GM12878 (cell line): ENCODE measurements at regions not wholly inside any gene's neighbourhood (a gene's known extent, or its start where the extent isn't known, plus 50 kb on each side); places are given as distances from the start of the nearest gene placed in this dataset.

Experiments
- ATF3 ChIP-seq: IDR thresholded peaks from 2 replicates; pipeline ENCODE4 v1.6.1; 2011; ENCODE audit warnings: low read depth, mild to moderate bottlenecking, low read length, moderate library complexity, borderline replicate concordance; ENCODE audit errors: extremely low read depth
- BACH1 ChIP-seq: fragments of 450-650 bp; IDR thresholded peaks from 2 replicates; pipeline ENCODE4 v1.6.1; 2017; ENCODE audit warnings: mild to moderate bottlenecking, borderline replicate concordance
- BHLHE40 ChIP-seq, 2 experiments: fragments of 450-650 bp in 1 of 2; IDR thresholded peaks; 2 replicates each; pipeline ENCODE4 v1.6.1; 2011 to 2017; ENCODE audit warnings: low read depth in 2 of 2, borderline replicate concordance in 1 of 2, improper control_type of control experiment in 1 of 2, low read length in 1 of 2, mild to moderate bottlenecking in 1 of 2
- BRCA1 ChIP-seq: IDR thresholded peaks from 2 replicates; pipeline ENCODE4 v1.6.1; 2011; ENCODE audit warnings: low read depth, low read length, improper control_type of control experiment
- CBFB ChIP-seq: IDR thresholded peaks from 2 replicates; pipeline ENCODE4 v1.6.1; 2016; ENCODE audit warnings: antibody characterized with exemption, low read depth
- CEBPB ChIP-seq, 2 experiments: fragments of 150-350 bp in 1 of 2; IDR thresholded peaks; 2 replicates each; pipeline ENCODE4 v1.6.1; 2012 to 2014; ENCODE audit warnings: low read depth in 2 of 2, low read length in 2 of 2, borderline replicate concordance in 1 of 2, inconsistent platforms in 1 of 2
- EP300 ChIP-seq, 2 experiments: fragments of 150-350 bp in 1 of 2; IDR thresholded peaks; 2 replicates each; pipeline ENCODE4 v1.6.1; 2011 to 2012; ENCODE audit warnings: low read depth in 2 of 2, low read length in 2 of 2, borderline replicate concordance in 1 of 2, improper control_type of control experiment in 1 of 2, inconsistent platforms in 1 of 2; ENCODE audit not compliant: control insufficient read depth in 1 of 2
- ESRRA ChIP-seq: IDR thresholded peaks from 2 replicates; pipeline ENCODE4 v1.6.1; 2012; ENCODE audit warnings: mild to moderate bottlenecking, low read length, improper control_type of control experiment
- FOS ChIP-seq: IDR thresholded peaks from 3 replicates; pipeline ENCODE4 v1.6.1; 2011; ENCODE audit warnings: borderline replicate concordance; ENCODE audit not compliant: insufficient read length; ENCODE audit errors: extremely low read depth
- HDAC2 ChIP-seq: fragments of 200-600 bp; sonication (generic); IDR thresholded peaks from 2 replicates; pipeline ENCODE4 v1.6.1; 2017
- KDM1A ChIP-seq: fragments of 200-600 bp; sonication (generic); IDR thresholded peaks from 2 replicates; pipeline ENCODE4 v1.6.1; 2016; ENCODE audit warnings: borderline replicate concordance
- MEF2A ChIP-seq: IDR thresholded peaks from 2 replicates; pipeline ENCODE4 v1.6.1; 2011; ENCODE audit warnings: low read depth, mild to moderate bottlenecking, low read length, moderate library complexity; ENCODE audit not compliant: insufficient read depth
- NKRF ChIP-seq: fragments of 450-650 bp; conservative IDR thresholded peaks from 2 replicates; pipeline ENCODE4 v1.6.1; 2017; ENCODE audit warnings: mild to moderate bottlenecking, moderate library complexity
- POU2F2 ChIP-seq: IDR thresholded peaks from 3 replicates; pipeline ENCODE4 v1.6.1; 2011; ENCODE audit warnings: low read depth, mild to moderate bottlenecking, low read length, borderline replicate concordance
- RELA ChIP-seq: fragments of 450-650 bp; IDR thresholded peaks from 2 replicates; pipeline ENCODE4 v1.8.0; 2014; ENCODE audit warnings: borderline replicate concordance; ENCODE audit not compliant: partially characterized antibody
- SIX5 ChIP-seq: IDR thresholded peaks from 2 replicates; pipeline ENCODE4 v1.6.1; 2011; ENCODE audit warnings: mild to moderate bottlenecking, low read depth, low read length, moderate library complexity; ENCODE audit not compliant: severe bottlenecking
- SMAD5 ChIP-seq: IDR thresholded peaks from 2 replicates; pipeline ENCODE4 v1.6.1; 2016; ENCODE audit warnings: antibody characterized with exemption, low read depth
- SMARCA5 ChIP-seq: fragments of 450-650 bp; IDR thresholded peaks from 2 replicates; pipeline ENCODE4 v1.6.1; 2017; ENCODE audit warnings: mild to moderate bottlenecking
- SRF ChIP-seq, 2 experiments: IDR thresholded peaks; 2 replicates each; pipeline ENCODE4 v1.6.1; 2011; ENCODE audit warnings: low read depth in 2 of 2, low read length in 2 of 2, mild to moderate bottlenecking in 1 of 2, moderate library complexity in 1 of 2
- TAF1 ChIP-seq: IDR thresholded peaks from 2 replicates; pipeline ENCODE4 v1.6.1; 2011; ENCODE audit warnings: mild to moderate bottlenecking, low read depth, low read length, borderline replicate concordance
- TCF3 ChIP-seq: IDR thresholded peaks from 2 replicates; pipeline ENCODE4 v1.6.1; 2012; ENCODE audit warnings: low read depth, mild to moderate bottlenecking, low read length, borderline replicate concordance; ENCODE audit not compliant: insufficient read depth
- ZBED1 ChIP-seq: IDR thresholded peaks from 2 replicates; pipeline ENCODE4 v1.6.1; 2016; ENCODE audit warnings: borderline replicate concordance
- ZNF207 ChIP-seq: fragments of 450-650 bp; IDR thresholded peaks from 2 replicates; pipeline ENCODE4 v1.6.1; 2014; ENCODE audit warnings: antibody characterized with exemption, mild to moderate bottlenecking, borderline replicate concordance
- TF ChIP-seq, protein P1 (sequence below): fragments of 450-650 bp; IDR thresholded peaks from 2 replicates; pipeline ENCODE4 v1.6.1; 2016; ENCODE audit warnings: mild to moderate bottlenecking, moderate library complexity, borderline replicate concordance

DNA sequence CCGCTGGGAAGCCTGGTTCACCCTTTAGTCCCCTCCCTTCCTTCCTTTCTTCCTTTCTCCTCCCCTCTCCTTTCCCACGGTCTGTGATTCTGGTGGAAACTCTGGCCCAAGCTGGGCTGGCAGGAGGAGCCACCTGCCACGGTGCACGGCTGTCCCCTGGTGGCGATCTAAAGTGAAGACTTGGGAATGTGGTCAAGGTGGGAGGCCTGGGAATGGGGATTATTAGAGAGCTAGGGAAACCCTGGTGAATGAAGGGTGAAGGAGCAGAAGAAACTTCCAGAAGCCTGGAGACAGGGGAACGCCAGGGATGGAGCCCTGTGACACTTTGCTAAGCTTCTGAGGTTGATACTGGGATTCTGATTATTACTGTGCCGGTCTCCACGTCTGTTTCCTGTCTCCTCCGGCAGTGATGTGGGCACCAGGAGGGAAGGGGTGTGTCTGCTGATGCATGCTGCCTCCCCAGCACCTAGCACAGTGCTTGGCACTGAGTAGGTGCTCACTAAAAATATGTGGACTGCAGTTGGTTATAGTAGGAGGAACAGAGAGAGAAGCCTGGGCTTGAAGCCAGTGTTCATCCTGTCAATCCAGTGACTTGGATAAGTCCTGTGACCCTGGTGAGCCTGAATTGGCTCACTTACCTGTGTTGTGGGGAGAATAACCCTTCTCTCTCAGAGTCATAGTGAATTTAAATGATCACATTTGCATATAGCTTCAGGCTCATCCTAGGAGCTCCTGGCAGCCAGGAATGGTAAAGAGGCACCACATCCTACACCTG, 71.2 kb upstream of the NBPF3 start (continued):
- TF ChIP-seq, protein P1, sequence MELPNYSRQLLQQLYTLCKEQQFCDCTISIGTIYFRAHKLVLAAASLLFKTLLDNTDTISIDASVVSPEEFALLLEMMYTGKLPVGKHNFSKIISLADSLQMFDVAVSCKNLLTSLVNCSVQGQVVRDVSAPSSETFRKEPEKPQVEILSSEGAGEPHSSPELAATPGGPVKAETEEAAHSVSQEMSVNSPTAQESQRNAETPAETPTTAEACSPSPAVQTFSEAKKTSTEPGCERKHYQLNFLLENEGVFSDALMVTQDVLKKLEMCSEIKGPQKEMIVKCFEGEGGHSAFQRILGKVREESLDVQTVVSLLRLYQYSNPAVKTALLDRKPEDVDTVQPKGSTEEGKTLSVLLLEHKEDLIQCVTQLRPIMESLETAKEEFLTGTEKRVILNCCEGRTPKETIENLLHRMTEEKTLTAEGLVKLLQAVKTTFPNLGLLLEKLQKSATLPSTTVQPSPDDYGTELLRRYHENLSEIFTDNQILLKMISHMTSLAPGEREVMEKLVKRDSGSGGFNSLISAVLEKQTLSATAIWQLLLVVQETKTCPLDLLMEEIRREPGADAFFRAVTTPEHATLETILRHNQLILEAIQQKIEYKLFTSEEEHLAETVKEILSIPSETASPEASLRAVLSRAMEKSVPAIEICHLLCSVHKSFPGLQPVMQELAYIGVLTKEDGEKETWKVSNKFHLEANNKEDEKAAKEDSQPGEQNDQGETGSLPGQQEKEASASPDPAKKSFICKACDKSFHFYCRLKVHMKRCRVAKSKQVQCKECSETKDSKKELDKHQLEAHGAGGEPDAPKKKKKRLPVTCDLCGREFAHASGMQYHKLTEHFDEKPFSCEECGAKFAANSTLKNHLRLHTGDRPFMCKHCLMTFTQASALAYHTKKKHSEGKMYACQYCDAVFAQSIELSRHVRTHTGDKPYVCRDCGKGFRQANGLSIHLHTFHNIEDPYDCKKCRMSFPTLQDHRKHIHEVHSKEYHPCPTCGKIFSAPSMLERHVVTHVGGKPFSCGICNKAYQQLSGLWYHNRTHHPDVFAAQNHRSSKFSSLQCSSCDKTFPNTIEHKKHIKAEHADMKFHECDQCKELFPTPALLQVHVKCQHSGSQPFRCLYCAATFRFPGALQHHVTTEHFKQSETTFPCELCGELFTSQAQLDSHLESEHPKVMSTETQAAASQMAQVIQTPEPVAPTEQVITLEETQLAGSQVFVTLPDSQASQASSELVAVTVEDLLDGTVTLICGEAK: no peak
- TF ChIP-seq ZNF207: no peak
- TF ChIP-seq BACH1: no peak
- no peak for TF ChIP-seq SIX5
- TF ChIP-seq BHLHE40 (IDR thresholded peaks at IDR 0.05; ENCODE audit: borderline replicate concordance in 1 of 2, low read depth in 2 of 2, low read length in 1 of 2): no peak
- TF ChIP-seq FOS: no peak
- no peak for TF ChIP-seq MEF2A
- TF ChIP-seq ESRRA: no peak
- no peak for TF ChIP-seq EP300 (IDR thresholded peaks at IDR 0.05; ENCODE audit: borderline replicate concordance in 1 of 2, control insufficient read depth in 1 of 2, low read depth in 2 of 2, low read length in 2 of 2)
- no peak for TF ChIP-seq SMARCA5
- TF ChIP-seq KDM1A: no peak
- no peak for TF ChIP-seq NKRF
- no peak for TF ChIP-seq SMAD5
- no peak for TF ChIP-seq TAF1
- no peak for TF ChIP-seq CBFB
- TF ChIP-seq ATF3: no peak
- no peak for TF ChIP-seq ZBED1
- TF ChIP-seq POU2F2: no peak
- TF ChIP-seq RELA: no peak
- TF ChIP-seq BRCA1: no peak
- TF ChIP-seq SRF (IDR thresholded peaks at IDR 0.05; ENCODE audit: low read depth in 2 of 2, low read length in 2 of 2): 0 out of 4 replicates have a peak, but pooled peaks of 1 of the 2 experiments have one; percentile 12
- TF ChIP-seq CEBPB (IDR thresholded peaks at IDR 0.05; ENCODE audit: borderline replicate concordance in 1 of 2, low read depth in 2 of 2, low read length in 2 of 2): no peak
- no peak for TF ChIP-seq HDAC2
- TF ChIP-seq TCF3: no peak
